A549 (cell line): ENCODE measurements at regions not wholly inside any gene's neighbourhood (a gene's known extent, or its start where the extent isn't known, plus 50 kb on each side); places are given as distances from the start of the nearest gene placed in this dataset.

ENCODE experiments used
- ATAC-seq, 2 experiments: fragments of 200-7000 bp in 1 of 2; fragments of >200 bp in 1 of 2; cut with Nextera tagmentation in 1 of 2; cut with Tn5 transposase in 1 of 2; 3 replicates each; pipeline versions ENCODE4 v1.8.0 to v1.9.1; 2018 to 2020; ENCODE audit warnings: mild to moderate bottlenecking in 1 of 2, moderate library complexity in 1 of 2
- CTCF ChIA-PET: fragments of 300-600 bp; sonication (Branson Sonifier 250); formaldehyde crosslinking; extraction: SDS; loops from one replicate; lab custom pipeline; 2021; ENCODE audit warnings: antibody characterized with exemption, inconsistent platforms; lab: Yijun Ruan, JAX
- POLR2A ChIA-PET: fragments of 350-600 bp; formaldehyde crosslinking; extraction: SDS; loops from one replicate; lab custom pipeline; 2021; ENCODE audit warnings: antibody characterized with exemption, inconsistent platforms; lab: Yijun Ruan, JAX
- DNase-seq, 2 experiments: peaks; one replicate each; pipeline versions ENCODE4 v3.0.0 to v3.0.0-alpha.2; 2011 to 2016; ENCODE audit warnings: low read depth in 1 of 2, low spot score in 1 of 2
- FAIRE-seq: peaks from 2 replicates; lab custom pipeline; 2011; peaks lifted over from hg19 to GRCh38; lab: Jason Lieb, UNC
- H3K27ac ChIP-seq, 2 experiments: fragments of >200 bp; sonication (Bioruptor Twin); formaldehyde crosslinking; 3 replicates each; pipeline ENCODE4 v1.5.1; 2016 to 2017
- H3K4me1 ChIP-seq: fragments of >200 bp; sonication (Bioruptor Twin); formaldehyde crosslinking; 3 replicates; pipeline ENCODE4 v1.6.1; 2016
- H3K4me2 ChIP-seq: fragments of >200 bp; sonication (Bioruptor Twin); formaldehyde crosslinking; 3 replicates; pipeline ENCODE4 v1.6.1; 2016
- H3K4me3 ChIP-seq: fragments of >200 bp; sonication (Bioruptor Twin); formaldehyde crosslinking; 3 replicates; pipeline ENCODE4 v1.5.1; 2016
- H3K9me3 ChIP-seq: fragments of >200 bp; sonication (Bioruptor Twin); formaldehyde crosslinking; 3 replicates; pipeline ENCODE4 v1.6.1; 2016
- BCL3 ChIP-seq: fragments of >200 bp; sonication (Bioruptor Twin); formaldehyde crosslinking; IDR thresholded peaks from 3 replicates; pipeline ENCODE4 v1.6.1; 2016
- BHLHE40 ChIP-seq: IDR thresholded peaks from 2 replicates; pipeline ENCODE4 v1.6.1; 2012; ENCODE audit warnings: low read depth, low read length, inconsistent platforms
- CBX2 ChIP-seq: fragments of 200-600 bp; sonication (generic); IDR thresholded peaks from 2 replicates; pipeline ENCODE4 v1.6.1; 2016; ENCODE audit warnings: low read depth, mild to moderate bottlenecking, borderline replicate concordance
- CBX8 ChIP-seq: fragments of 200-600 bp; sonication (generic); IDR thresholded peaks from 2 replicates; pipeline ENCODE4 v1.6.1; 2016
- CEBPB ChIP-seq, 2 experiments: fragments of >200 bp in 1 of 2; sonication (Bioruptor Twin) in 1 of 2; formaldehyde crosslinking in 1 of 2; IDR thresholded peaks; 2 replicates each; pipeline ENCODE4 v1.6.1; 2012 to 2016
- CHD2 ChIP-seq: fragments of 150-350 bp; IDR thresholded peaks from 2 replicates; pipeline ENCODE4 v1.6.1; 2014; ENCODE audit warnings: low read length; ENCODE audit not compliant: partially characterized antibody
- CHD4 ChIP-seq: fragments of 200-600 bp; sonication (generic); IDR thresholded peaks from 2 replicates; pipeline ENCODE4 v1.6.1; 2016; ENCODE audit warnings: antibody characterized with exemption, mild to moderate bottlenecking, borderline replicate concordance
- EHMT2 ChIP-seq: fragments of 200-600 bp; sonication (generic); IDR thresholded peaks from 2 replicates; pipeline ENCODE4 v1.6.1; 2016; ENCODE audit warnings: antibody characterized with exemption, low read depth, mild to moderate bottlenecking, moderate library complexity
- ESRRA ChIP-seq: fragments of 150-350 bp; IDR thresholded peaks from 2 replicates; pipeline ENCODE4 v1.6.1; 2014; ENCODE audit warnings: mild to moderate bottlenecking, low read length, borderline replicate concordance
- FOSB ChIP-seq: fragments of 250-450 bp; sonication (Bioruptor Pico); IDR thresholded peaks from 2 replicates; pipeline ENCODE4 v1.5.0; 2020; ENCODE audit warnings: mild to moderate bottlenecking, moderate library complexity
- FOSL2 ChIP-seq, 2 experiments: fragments of 450-650 bp in 1 of 2; fragments of >200 bp in 1 of 2; sonication (Bioruptor Twin) in 1 of 2; formaldehyde crosslinking; IDR thresholded peaks; 2 replicates each; pipeline versions ENCODE4 v1.5.0 to v1.6.1; 2016 to 2020; ENCODE audit warnings: mild to moderate bottlenecking in 1 of 2, moderate library complexity in 1 of 2
- GATA3 ChIP-seq: IDR thresholded peaks from 2 replicates; pipeline ENCODE4 v1.6.1; 2012; ENCODE audit warnings: borderline replicate concordance
- HDAC2 ChIP-seq: fragments of 200-600 bp; sonication (generic); IDR thresholded peaks from 2 replicates; pipeline ENCODE4 v1.6.1; 2016
- HOXB5 ChIP-seq: fragments of 250-450 bp; sonication (Bioruptor Pico); IDR thresholded peaks from 2 replicates; pipeline ENCODE4 v1.5.0; 2020; ENCODE audit warnings: mild to moderate bottlenecking, moderate library complexity
- JUNB ChIP-seq: fragments of >200 bp; sonication (Bioruptor Twin); formaldehyde crosslinking; IDR thresholded peaks from 2 replicates; pipeline ENCODE4 v1.6.1; 2016
- KDM1A ChIP-seq: fragments of 200-600 bp; sonication (generic); IDR thresholded peaks from 2 replicates; pipeline ENCODE4 v1.6.1; 2016; ENCODE audit warnings: low read depth, mild to moderate bottlenecking
- KDM5A ChIP-seq: fragments of 200-600 bp; sonication (generic); IDR thresholded peaks from 2 replicates; pipeline ENCODE4 v1.6.1; 2016; ENCODE audit warnings: antibody characterized with exemption, mild to moderate bottlenecking
- MAFK ChIP-seq: fragments of 450-650 bp; IDR thresholded peaks from 2 replicates; pipeline ENCODE4 v1.6.1; 2014; ENCODE audit not compliant: partially characterized antibody
- MAZ ChIP-seq: fragments of 150-350 bp; IDR thresholded peaks from 2 replicates; pipeline ENCODE4 v1.6.1; 2014; ENCODE audit warnings: antibody characterized with exemption, low read depth, low read length, borderline replicate concordance
- NFE2L2 ChIP-seq: fragments of 150-350 bp; conservative IDR thresholded peaks from 2 replicates; pipeline ENCODE4 v1.6.1; 2014; ENCODE audit warnings: low read length
- NPAS2 ChIP-seq: fragments of 250-450 bp; sonication (Bioruptor Pico); IDR thresholded peaks from 2 replicates; pipeline ENCODE4 v1.8.0; 2022; ENCODE audit warnings: mild to moderate bottlenecking, moderate library complexity, borderline replicate concordance
- NR3C1 ChIP-seq: fragments of >200 bp; sonication (Bioruptor Twin); formaldehyde crosslinking; IDR thresholded peaks from 3 replicates; pipeline ENCODE4 v1.6.1; 2017
- POLR2A ChIP-seq: IDR thresholded peaks from 2 replicates; pipeline ENCODE4 v1.6.1; 2012; ENCODE audit warnings: mild to moderate bottlenecking, low read length
- RAD21 ChIP-seq, 2 experiments: fragments of >200 bp in 1 of 2; sonication (Bioruptor Twin) in 1 of 2; formaldehyde crosslinking in 1 of 2; IDR thresholded peaks in 1 of 2; conservative IDR thresholded peaks in 1 of 2; 2 replicates in 1 of 2; 3 replicates in 1 of 2; pipeline ENCODE4 v1.6.1; 2012 to 2018; ENCODE audit warnings: inconsistent platforms in 1 of 2
- SREBF2 ChIP-seq: fragments of 450-650 bp; IDR thresholded peaks from 2 replicates; pipeline ENCODE4 v1.6.1; 2014; ENCODE audit warnings: mild to moderate bottlenecking, moderate library complexity
- TP53 ChIP-seq: fragments of 250-450 bp; sonication (Bioruptor Pico); IDR thresholded peaks from 2 replicates; pipeline ENCODE4 v1.5.0; 2021; ENCODE audit warnings: mild to moderate bottlenecking, moderate library complexity
- ZNF302 ChIP-seq: fragments of 250-450 bp; sonication (Bioruptor Pico); IDR thresholded peaks from 2 replicates; pipeline ENCODE4 v1.9.0; 2021; ENCODE audit warnings: inconsistent platforms, mild to moderate bottlenecking, moderate library complexity
- ZSCAN20 ChIP-seq: fragments of 250-450 bp; sonication (Bioruptor Pico); IDR thresholded peaks from 2 replicates; pipeline ENCODE4 v1.8.0; 2022; ENCODE audit warnings: mild to moderate bottlenecking, moderate library complexity
- WGBS: methylation state at CpG from one replicate; pipeline ENCODE4 v1.1.6; 2017; ENCODE audit errors: missing lambda C conversion rate; 5-methylcytosine and 5-hydroxymethylcytosine counted together
- TF ChIP-seq, protein P1 (sequence below): IDR thresholded peaks from 2 replicates; pipeline ENCODE4 v1.6.1; 2012
- TF ChIP-seq, protein P2 (sequence below): IDR thresholded peaks from 2 replicates; pipeline ENCODE4 v1.6.1; 2012; ENCODE audit warnings: low read depth, borderline replicate concordance
- TF ChIP-seq, protein P3 (sequence below): IDR thresholded peaks from 2 replicates; pipeline ENCODE4 v1.6.1; 2012

- TF ChIP-seq EHMT2 (no peak), HDAC2 (no peak), ZNF302 (no peak), GATA3 (no peak), ZSCAN20 (CRISPR knock-in tag) (no peak), MAFK (no peak), KDM5A (no peak), TP53 (CRISPR knock-in tag) (no peak), NPAS2 (CRISPR knock-in tag) (no peak), KDM1A (no peak), ESRRA (no peak), RAD21 (conservative IDR thresholded peaks at IDR 0.05 in 1 of 2, IDR thresholded peaks at IDR 0.05 in 1 of 2) (no peak), CHD2 (no peak), BCL3 (no peak)
- TF ChIP-seq, protein P1, sequence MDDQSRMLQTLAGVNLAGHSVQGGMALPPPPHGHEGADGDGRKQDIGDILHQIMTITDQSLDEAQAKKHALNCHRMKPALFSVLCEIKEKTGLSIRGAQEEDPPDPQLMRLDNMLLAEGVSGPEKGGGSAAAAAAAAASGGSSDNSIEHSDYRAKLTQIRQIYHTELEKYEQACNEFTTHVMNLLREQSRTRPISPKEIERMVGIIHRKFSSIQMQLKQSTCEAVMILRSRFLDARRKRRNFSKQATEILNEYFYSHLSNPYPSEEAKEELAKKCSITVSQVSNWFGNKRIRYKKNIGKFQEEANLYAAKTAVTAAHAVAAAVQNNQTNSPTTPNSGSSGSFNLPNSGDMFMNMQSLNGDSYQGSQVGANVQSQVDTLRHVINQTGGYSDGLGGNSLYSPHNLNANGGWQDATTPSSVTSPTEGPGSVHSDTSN, result no peak
- TF ChIP-seq, all 56 proteins: peak for 0
- Histone ChIP-seq H3K4me3 (no peak overlapping the region), H3K4me1 (peaks cover 49% of the 10 kb centered on the region), H3K4me2 (peak overlapping the region; percentile 53), H3K27ac (peak overlapping the region; percentile 72 to 86), H3K9me3 (no peaks in the 10 kb centered on the region)
- DNase-seq (no peak), FAIRE-seq (no peak), ATAC-seq (no peak)
- WGBS, result 35% methylated on average over 4 of the region's 4 CpGs
- ChIA-PET CTCF (interaction anchor here (0.6 kb wide), 1 partner anchor 123 kb away, joined by 4 read pairs; no protein-coding TSS in a partner anchor), POLR2A (no interaction called here)
Observed at GRCh38 chr1:199856216-199856780, 171.2 kb upstream of the NR5A2 start.

DNA sequence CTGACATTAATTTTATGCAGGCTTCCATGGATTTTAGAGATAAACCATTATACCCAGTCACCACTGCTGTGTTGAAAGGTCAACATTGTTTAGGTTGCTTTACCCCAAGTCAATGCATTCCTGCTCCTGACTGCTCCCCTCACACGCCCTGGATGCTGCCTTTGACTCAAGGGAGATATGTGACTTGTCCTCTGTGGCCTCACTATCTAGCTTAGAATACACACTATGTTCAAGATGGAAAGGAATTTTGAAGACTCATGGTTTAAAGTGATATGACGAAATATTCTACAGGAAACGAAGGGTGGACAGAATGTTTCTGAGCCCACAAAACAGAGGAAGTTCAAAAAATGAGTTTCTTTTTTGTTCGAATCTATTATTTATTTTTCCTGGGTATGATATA is 170.4 kb upstream of the NR5A2 start:
- peak overlapping the region; percentile 72 to 86; a peak in 5 of 6 replicates for H3K27ac ChIP-seq
- H3K9me3 ChIP-seq, result no peaks in the 10 kb centered on the region
- POLR2A ChIA-PET, result no interaction called here

GRCh38 chr1:199857516-199857915 is 170.0 kb upstream of the NR5A2 start:
- Histone ChIP-seq H3K9me3 (no peaks in the 10 kb centered on the region), H3K4me2 (peak overlapping the region; percentile 53; the same call in 2 of the 3 replicates), H3K4me3 (no peak overlapping the region), H3K4me1 (peaks cover 44% of the 10 kb centered on the region), H3K27ac (peak overlapping the region; percentile 72 to 86)
- 94% methylated on average over 1 of the region's 1 CpG for WGBS
- DNase-seq (no peak), ATAC-seq (no peak), FAIRE-seq (no peak)
- ChIA-PET CTCF (no interaction called here), POLR2A (no interaction called here)
- TF ChIP-seq CBX8 (no peak), CHD4 (no peak), ESRRA (no peak), JUNB (no peak), SREBF2 (no peak), HOXB5 (CRISPR knock-in tag) (no peak), POLR2A (no peak), CBX2 (no peak), KDM5A (no peak), MAFK (no peak), BHLHE40 (no peak), MAZ (no peak), NFE2L2 (no peak), CEBPB (IDR thresholded peaks at IDR 0.05) (no peak), TP53 (CRISPR knock-in tag) (no peak)
- TF ChIP-seq, protein P2, sequence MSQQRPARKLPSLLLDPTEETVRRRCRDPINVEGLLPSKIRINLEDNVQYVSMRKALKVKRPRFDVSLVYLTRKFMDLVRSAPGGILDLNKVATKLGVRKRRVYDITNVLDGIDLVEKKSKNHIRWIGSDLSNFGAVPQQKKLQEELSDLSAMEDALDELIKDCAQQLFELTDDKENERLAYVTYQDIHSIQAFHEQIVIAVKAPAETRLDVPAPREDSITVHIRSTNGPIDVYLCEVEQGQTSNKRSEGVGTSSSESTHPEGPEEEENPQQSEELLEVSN, result no peak
- TF ChIP-seq, protein P1, result no peak

More for the DNA sequence above, 170.4 kb upstream of the NR5A2 start:
- CTCF ChIA-PET, result no interaction called here
- DNase-seq (peak in 1 of 2 experiments; percentile 73), FAIRE-seq (no peak), ATAC-seq (peak in 1 of 2 experiments; percentile 72; a peak in 3 of 6 replicates)
- peak overlapping the region; percentile 53 for H3K4me2 ChIP-seq
- 27% methylated on average over 4 of the region's 4 CpGs for WGBS
- TF ChIP-seq NR3C1, result no peak
- no peak for TF ChIP-seq FOSL2 (IDR thresholded peaks at IDR 0.05)
- peak; percentile 50 for TF ChIP-seq FOSL2 (CRISPR knock-in tag; IDR thresholded peaks at IDR 0.05)
- no peak for TF ChIP-seq FOSB (CRISPR knock-in tag)
- TF ChIP-seq, protein P3, sequence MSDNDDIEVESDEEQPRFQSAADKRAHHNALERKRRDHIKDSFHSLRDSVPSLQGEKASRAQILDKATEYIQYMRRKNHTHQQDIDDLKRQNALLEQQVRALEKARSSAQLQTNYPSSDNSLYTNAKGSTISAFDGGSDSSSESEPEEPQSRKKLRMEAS, result 0 out of 2 replicates have a peak, but pooled peaks have one; percentile 31
- no peak for TF ChIP-seq SREBF2
- peak in 1 of 2 experiments; percentile 11; a peak in 1 of 4 replicates for TF ChIP-seq CEBPB (IDR thresholded peaks at IDR 0.05)
- peaks cover 44% of the 10 kb centered on the region for H3K4me1 ChIP-seq
- no peak overlapping the region for H3K4me3 ChIP-seq
